GM23338 (cell line): ENCODE measurements at regions not wholly inside any gene's neighbourhood (a gene's known extent, or its start where the extent isn't known, plus 50 kb on each side); places are given as distances from the start of the nearest gene placed in this dataset.

Experiments used
- CREB1 ChIP-seq: fragments of 250-450 bp; sonication (Bioruptor Pico); IDR thresholded peaks from 2 replicates; pipeline ENCODE4 v1.5.0; 2020; ENCODE audit warnings: low read depth, mild to moderate bottlenecking, moderate library complexity
- EZH2 ChIP-seq: fragments of 200-600 bp; sonication (generic); IDR thresholded peaks from one replicate; pipeline ENCODE4 v1.8.0; 2017; ENCODE audit warnings: antibody characterized with exemption, mild to moderate bottlenecking, low read depth; ENCODE audit not compliant: unreplicated experiment
- EZH2phosphoT487 ChIP-seq: fragments of 200-600 bp; sonication (generic); IDR thresholded peaks from one replicate; pipeline ENCODE4 v1.8.1; 2018; ENCODE audit warnings: antibody characterized with exemption; ENCODE audit not compliant: unreplicated experiment
- NANOG ChIP-seq: IDR thresholded peaks from 2 replicates; pipeline ENCODE4 v1.6.1; 2016; ENCODE audit warnings: antibody characterized with exemption, borderline replicate concordance
- POLR2AphosphoS5 ChIP-seq: IDR thresholded peaks from 2 replicates; pipeline ENCODE4 v1.6.1; 2016; ENCODE audit warnings: antibody characterized with exemption, low read depth
- STAT1 ChIP-seq: IDR thresholded peaks from one replicate; pipeline ENCODE4 v1.6.1; 2016; ENCODE audit warnings: antibody characterized with exemption; ENCODE audit not compliant: unreplicated experiment
- ZNF114 ChIP-seq: fragments of 250-450 bp; sonication (Bioruptor Pico); IDR thresholded peaks from 2 replicates; pipeline ENCODE4 v1.5.0; 2020; ENCODE audit warnings: mild to moderate bottlenecking, moderate library complexity
- TF ChIP-seq, protein P1 (sequence below), 2 experiments: fragments of 200-600 bp in 1 of 2; sonication (generic) in 1 of 2; conservative IDR thresholded peaks; 2 replicates each; pipeline versions ENCODE4 v1.5.1 to v1.6.1; 2016 to 2017; ENCODE audit warnings: antibody characterized with exemption in 2 of 2, low read depth in 2 of 2, mild to moderate bottlenecking in 2 of 2, moderate library complexity in 1 of 2
- TF ChIP-seq, protein P2 (sequence below): IDR thresholded peaks from one replicate; pipeline ENCODE4 v1.6.1; 2018; ENCODE audit warnings: antibody characterized with exemption; ENCODE audit not compliant: unreplicated experiment

DNA sequence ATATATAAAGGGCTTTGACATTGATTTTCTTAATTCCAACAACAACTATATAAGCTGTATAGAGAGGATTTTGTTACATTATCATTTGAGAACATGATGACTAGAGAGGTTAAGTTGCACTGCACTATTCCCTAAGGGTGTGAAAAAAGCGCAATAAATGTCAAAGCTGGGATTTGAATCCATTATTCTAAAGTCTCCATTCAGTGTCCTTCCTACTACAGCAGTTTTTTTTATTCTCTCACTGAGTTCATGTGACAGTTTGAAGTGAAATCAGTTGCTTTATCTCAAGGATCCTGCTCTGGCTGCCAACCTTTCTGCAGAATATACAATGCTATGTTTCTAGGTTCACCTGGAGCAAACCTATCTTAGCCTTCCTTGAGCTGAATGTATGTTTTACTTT, 177.5 kb downstream of the ANKRD50 start:
- TF ChIP-seq EZH2 = no peak
- TF ChIP-seq CREB1 (CRISPR knock-in tag) = no peak
- TF ChIP-seq, protein P1, sequence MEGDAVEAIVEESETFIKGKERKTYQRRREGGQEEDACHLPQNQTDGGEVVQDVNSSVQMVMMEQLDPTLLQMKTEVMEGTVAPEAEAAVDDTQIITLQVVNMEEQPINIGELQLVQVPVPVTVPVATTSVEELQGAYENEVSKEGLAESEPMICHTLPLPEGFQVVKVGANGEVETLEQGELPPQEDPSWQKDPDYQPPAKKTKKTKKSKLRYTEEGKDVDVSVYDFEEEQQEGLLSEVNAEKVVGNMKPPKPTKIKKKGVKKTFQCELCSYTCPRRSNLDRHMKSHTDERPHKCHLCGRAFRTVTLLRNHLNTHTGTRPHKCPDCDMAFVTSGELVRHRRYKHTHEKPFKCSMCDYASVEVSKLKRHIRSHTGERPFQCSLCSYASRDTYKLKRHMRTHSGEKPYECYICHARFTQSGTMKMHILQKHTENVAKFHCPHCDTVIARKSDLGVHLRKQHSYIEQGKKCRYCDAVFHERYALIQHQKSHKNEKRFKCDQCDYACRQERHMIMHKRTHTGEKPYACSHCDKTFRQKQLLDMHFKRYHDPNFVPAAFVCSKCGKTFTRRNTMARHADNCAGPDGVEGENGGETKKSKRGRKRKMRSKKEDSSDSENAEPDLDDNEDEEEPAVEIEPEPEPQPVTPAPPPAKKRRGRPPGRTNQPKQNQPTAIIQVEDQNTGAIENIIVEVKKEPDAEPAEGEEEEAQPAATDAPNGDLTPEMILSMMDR (conservative IDR thresholded peaks at IDR 0.05; ENCODE audit: low read depth in 2 of 2) = no peak
- no peak for TF ChIP-seq POLR2AphosphoS5
- no peak for TF ChIP-seq EZH2phosphoT487
- TF ChIP-seq STAT1 = no peak
- TF ChIP-seq, protein P2, sequence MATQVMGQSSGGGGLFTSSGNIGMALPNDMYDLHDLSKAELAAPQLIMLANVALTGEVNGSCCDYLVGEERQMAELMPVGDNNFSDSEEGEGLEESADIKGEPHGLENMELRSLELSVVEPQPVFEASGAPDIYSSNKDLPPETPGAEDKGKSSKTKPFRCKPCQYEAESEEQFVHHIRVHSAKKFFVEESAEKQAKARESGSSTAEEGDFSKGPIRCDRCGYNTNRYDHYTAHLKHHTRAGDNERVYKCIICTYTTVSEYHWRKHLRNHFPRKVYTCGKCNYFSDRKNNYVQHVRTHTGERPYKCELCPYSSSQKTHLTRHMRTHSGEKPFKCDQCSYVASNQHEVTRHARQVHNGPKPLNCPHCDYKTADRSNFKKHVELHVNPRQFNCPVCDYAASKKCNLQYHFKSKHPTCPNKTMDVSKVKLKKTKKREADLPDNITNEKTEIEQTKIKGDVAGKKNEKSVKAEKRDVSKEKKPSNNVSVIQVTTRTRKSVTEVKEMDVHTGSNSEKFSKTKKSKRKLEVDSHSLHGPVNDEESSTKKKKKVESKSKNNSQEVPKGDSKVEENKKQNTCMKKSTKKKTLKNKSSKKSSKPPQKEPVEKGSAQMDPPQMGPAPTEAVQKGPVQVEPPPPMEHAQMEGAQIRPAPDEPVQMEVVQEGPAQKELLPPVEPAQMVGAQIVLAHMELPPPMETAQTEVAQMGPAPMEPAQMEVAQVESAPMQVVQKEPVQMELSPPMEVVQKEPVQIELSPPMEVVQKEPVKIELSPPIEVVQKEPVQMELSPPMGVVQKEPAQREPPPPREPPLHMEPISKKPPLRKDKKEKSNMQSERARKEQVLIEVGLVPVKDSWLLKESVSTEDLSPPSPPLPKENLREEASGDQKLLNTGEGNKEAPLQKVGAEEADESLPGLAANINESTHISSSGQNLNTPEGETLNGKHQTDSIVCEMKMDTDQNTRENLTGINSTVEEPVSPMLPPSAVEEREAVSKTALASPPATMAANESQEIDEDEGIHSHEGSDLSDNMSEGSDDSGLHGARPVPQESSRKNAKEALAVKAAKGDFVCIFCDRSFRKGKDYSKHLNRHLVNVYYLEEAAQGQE = no peak
- no peak for TF ChIP-seq ZNF114 (CRISPR knock-in tag)
- TF ChIP-seq NANOG = no peak
